Activated CD8-positive, alpha-beta T cell treated with anti-CD3 and anti-CD28 coated beads for 36 hours (primary cell): ENCODE measurements at regions not wholly inside any gene's neighbourhood (a gene's known extent, or its start where the extent isn't known, plus 50 kb on each side); places are given as distances from the start of the nearest gene placed in this dataset.

Experiments used
- ATAC-seq: fragments of 200-7000 bp; cut with Tn5 transposase; one replicate; pipeline ENCODE4 v1.10.0; 2021; ENCODE audit warnings: mild to moderate bottlenecking, moderate library complexity
- CTCF ChIA-PET: fragments of 350-600 bp; sonication (Branson Sonifier 250); formaldehyde crosslinking; loops from one replicate; lab custom pipeline; 2021; ENCODE audit warnings: antibody characterized with exemption; lab: Charles Lee
- POLR2A ChIA-PET: fragments of 350-600 bp; sonication (Branson Sonifier 250); formaldehyde crosslinking; loops from one replicate; lab custom pipeline; 2021; ENCODE audit warnings: antibody characterized with exemption; lab: Charles Lee
- DNase-seq: peaks from one replicate; pipeline ENCODE4 v3.0.0-alpha.2; 2020
- H3K27ac Mint-ChIP-seq: one replicate; pipeline ENCODE4 v1.8.0; 2021; ENCODE audit warnings: mild to moderate bottlenecking, mixed read lengths
- H3K27me3 Mint-ChIP-seq: one replicate; pipeline ENCODE4 v1.8.0; 2021; ENCODE audit warnings: mixed read lengths
- H3K36me3 Mint-ChIP-seq: one replicate; pipeline ENCODE4 v1.8.0; 2021; ENCODE audit warnings: low read depth, mixed read lengths
- H3K4me1 Mint-ChIP-seq: one replicate; pipeline ENCODE4 v1.8.0; 2021; ENCODE audit warnings: low read depth, mixed read lengths
- H3K4me3 Mint-ChIP-seq: one replicate; pipeline ENCODE4 v1.8.0; 2021; ENCODE audit warnings: mild to moderate bottlenecking, moderate library complexity, mixed read lengths
- H3K9me3 Mint-ChIP-seq: one replicate; pipeline ENCODE4 v1.8.0; 2021; ENCODE audit warnings: mixed read lengths
- intact Hi-C: fragments of 100-400 bp; cut with micrococcal nuclease; formaldehyde crosslinking; loops from one replicate; pipeline ENCODE4 v1.10.0; 2022
- TF ChIP-seq, protein P1 (sequence below): fragments of 200-600 bp; IDR thresholded peaks from one replicate; pipeline ENCODE4 v1.8.0; 2022; ENCODE audit warnings: antibody characterized with exemption, mild to moderate bottlenecking

DNA sequence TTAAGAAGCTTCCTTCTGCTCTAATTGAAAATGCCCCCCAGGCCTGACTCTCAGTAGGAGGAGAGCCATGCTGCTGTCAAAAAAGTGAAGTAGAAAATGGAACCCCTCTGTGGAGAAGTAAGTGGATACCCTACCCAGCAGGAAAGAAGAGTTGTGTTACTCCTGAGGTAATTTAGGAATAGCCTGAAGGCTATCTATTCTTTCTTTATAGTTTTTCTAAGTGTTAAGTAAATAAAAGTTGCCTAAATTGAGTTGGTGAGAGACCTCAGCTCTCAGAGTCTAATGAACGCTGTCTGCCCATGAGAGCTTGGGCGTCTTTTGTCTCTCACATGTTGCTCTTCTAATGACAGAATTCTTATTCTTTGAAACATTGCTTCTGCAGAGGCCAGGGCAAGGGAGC lies 116.2 kb downstream of the NSUN3 start:
- Mint-ChIP-seq H3K9me3 (no peaks in the 10 kb centered on the region), H3K4me1 (no peaks in the 10 kb centered on the region), H3K27me3 (peaks cover 5% of the 10 kb centered on the region), H3K36me3 (no peaks in the 10 kb centered on the region), H3K27ac (no peak overlapping the region), H3K4me3 (no peak overlapping the region)
- CTCF ChIA-PET, result no interaction called here
- intact Hi-C loops, result no loop called here
- no peak for ATAC-seq
- POLR2A ChIA-PET, result no interaction called here
- TF ChIP-seq, protein P1, sequence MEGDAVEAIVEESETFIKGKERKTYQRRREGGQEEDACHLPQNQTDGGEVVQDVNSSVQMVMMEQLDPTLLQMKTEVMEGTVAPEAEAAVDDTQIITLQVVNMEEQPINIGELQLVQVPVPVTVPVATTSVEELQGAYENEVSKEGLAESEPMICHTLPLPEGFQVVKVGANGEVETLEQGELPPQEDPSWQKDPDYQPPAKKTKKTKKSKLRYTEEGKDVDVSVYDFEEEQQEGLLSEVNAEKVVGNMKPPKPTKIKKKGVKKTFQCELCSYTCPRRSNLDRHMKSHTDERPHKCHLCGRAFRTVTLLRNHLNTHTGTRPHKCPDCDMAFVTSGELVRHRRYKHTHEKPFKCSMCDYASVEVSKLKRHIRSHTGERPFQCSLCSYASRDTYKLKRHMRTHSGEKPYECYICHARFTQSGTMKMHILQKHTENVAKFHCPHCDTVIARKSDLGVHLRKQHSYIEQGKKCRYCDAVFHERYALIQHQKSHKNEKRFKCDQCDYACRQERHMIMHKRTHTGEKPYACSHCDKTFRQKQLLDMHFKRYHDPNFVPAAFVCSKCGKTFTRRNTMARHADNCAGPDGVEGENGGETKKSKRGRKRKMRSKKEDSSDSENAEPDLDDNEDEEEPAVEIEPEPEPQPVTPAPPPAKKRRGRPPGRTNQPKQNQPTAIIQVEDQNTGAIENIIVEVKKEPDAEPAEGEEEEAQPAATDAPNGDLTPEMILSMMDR, result no peak
- no peak for DNase-seq

DNA sequence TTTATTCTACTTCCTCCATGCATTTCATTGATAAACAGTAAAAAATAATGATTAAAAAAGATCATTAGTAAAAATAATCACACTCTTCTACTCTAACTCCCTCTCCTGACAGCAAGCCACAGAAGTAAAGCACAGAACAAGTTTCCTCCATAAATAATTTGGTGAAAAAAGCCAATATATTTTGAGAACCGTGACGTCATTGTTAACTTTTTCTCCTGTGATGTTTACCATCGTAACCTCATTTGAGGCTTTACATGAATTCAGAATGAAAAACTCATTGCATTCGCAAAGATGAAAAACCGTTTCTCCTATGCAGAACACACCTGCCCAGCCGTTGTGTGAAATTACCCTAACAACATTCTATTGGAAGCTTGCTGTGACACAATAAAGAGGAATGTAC lies 120.7 kb downstream of the NSUN3 start:
- Mint-ChIP-seq H3K27ac (no peak overlapping the region), H3K36me3 (no peaks in the 10 kb centered on the region), H3K4me1 (peaks cover 2% of the 10 kb centered on the region), H3K9me3 (no peaks in the 10 kb centered on the region), H3K4me3 (no peak overlapping the region), H3K27me3 (peaks cover 1% of the 10 kb centered on the region)
- CTCF ChIA-PET, result no interaction called here
- DNase-seq (no peak), ATAC-seq (no peak)
- POLR2A ChIA-PET, result no interaction called here
- TF ChIP-seq, protein P1, result no peak
- intact Hi-C loops, result no loop called here

DNA sequence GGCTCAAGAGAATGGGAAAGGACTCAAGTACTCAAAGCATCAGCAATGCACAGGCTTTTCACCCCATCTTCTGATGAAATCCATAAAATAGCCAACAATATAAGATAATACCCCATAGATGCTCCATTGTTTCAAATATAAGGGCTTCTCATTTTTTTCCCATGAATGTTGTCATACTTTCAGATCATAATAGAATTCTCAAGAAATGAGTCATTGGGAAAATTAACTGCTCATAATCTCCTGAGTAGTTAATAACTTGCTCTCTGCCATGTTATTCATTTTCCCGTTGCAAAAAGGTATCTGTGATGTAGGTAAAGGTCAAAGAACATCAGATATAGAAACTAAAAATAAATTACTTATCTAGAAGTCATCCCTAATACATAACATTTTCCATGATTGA lies 121.9 kb downstream of the NSUN3 start:
- DNase-seq, result no peak
- intact Hi-C loops, result no loop called here
- no peaks in the 10 kb centered on the region for H3K36me3 Mint-ChIP-seq
- ChIA-PET CTCF (no interaction called here), POLR2A (no interaction called here)
- peaks cover 2% of the 10 kb centered on the region for H3K4me1 Mint-ChIP-seq
- TF ChIP-seq, protein P1, result no peak
- no peak for ATAC-seq
- H3K27me3 Mint-ChIP-seq, result peaks cover 1% of the 10 kb centered on the region
- no peak overlapping the region for H3K4me3 Mint-ChIP-seq
- no peak overlapping the region for H3K27ac Mint-ChIP-seq
- H3K9me3 Mint-ChIP-seq, result no peaks in the 10 kb centered on the region

GRCh38 chr3:94185753-94186152 lies 122.9 kb downstream of the NSUN3 start:
- DNase-seq, result no peak
- H3K36me3 Mint-ChIP-seq, result no peaks in the 10 kb centered on the region
- no peak overlapping the region for H3K27ac Mint-ChIP-seq
- no peak for ATAC-seq
- H3K27me3 Mint-ChIP-seq, result peaks cover 1% of the 10 kb centered on the region
- intact Hi-C loops, result no loop called here
- TF ChIP-seq, protein P1, result no peak
- H3K9me3 Mint-ChIP-seq, result no peaks in the 10 kb centered on the region
- H3K4me3 Mint-ChIP-seq, result no peak overlapping the region
- peaks cover 2% of the 10 kb centered on the region for H3K4me1 Mint-ChIP-seq
- ChIA-PET POLR2A (no interaction called here), CTCF (no interaction called here)

DNA sequence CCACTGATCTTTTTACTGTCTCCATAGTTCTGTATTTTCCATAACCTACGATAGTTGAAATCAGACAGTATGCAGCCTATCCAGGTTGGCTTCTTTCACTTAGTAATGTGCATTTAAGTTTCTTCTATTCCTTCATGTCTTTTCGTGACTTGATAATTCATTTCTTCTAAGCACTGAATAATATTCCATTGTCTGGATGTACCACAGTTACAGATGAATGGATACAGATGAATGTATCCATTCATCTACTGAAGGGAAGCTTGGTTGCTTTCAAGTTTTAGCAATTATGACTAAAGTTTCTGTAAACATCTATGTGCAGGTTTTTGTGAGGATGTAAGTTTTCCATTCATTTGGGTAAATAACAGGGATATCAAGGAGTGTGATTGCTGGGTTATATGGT lies 124.8 kb downstream of the NSUN3 start:
- CTCF ChIA-PET, result no interaction called here
- no peak overlapping the region for H3K4me3 Mint-ChIP-seq
- DNase-seq (no peak), ATAC-seq (no peak)
- intact Hi-C loops, result no loop called here
- no peaks in the 10 kb centered on the region for H3K9me3 Mint-ChIP-seq
- POLR2A ChIA-PET, result no interaction called here
- H3K27ac Mint-ChIP-seq, result no peak overlapping the region
- TF ChIP-seq, protein P1, result no peak
- H3K27me3 Mint-ChIP-seq, result peaks cover 1% of the 10 kb centered on the region
- peaks cover 2% of the 10 kb centered on the region for H3K4me1 Mint-ChIP-seq
- H3K36me3 Mint-ChIP-seq, result no peaks in the 10 kb centered on the region
